Stimulated activated effector memory CD8-positive, alpha-beta T cell treated with anti-CD3 and anti-CD28 coated beads, Interleukin-12 subunit alpha, Interleukin-12 subunit beta, amount 100 ng/mL, for 72 hours (primary cell): ENCODE measurements at regions not wholly inside any gene's neighbourhood (a gene's known extent, or its start where the extent isn't known, plus 50 kb on each side); places are given as distances from the start of the nearest gene placed in this dataset.

ENCODE experiments used
- ATAC-seq: fragments of 150-1000 bp; cut with Tn5 transposase; 2 replicates; pipeline ENCODE4 v1.10.0; 2021
- DNase-seq, 2 donors: peaks; one replicate each; pipeline ENCODE4 v3.0.0; 2021 to 2022; ENCODE audit warnings: low spot score in 2 of 2
- H3K27ac Mint-ChIP-seq: one replicate; pipeline ENCODE4 v1.8.0; 2022; ENCODE audit warnings: mild to moderate bottlenecking, mixed read lengths
- H3K36me3 Mint-ChIP-seq: one replicate; pipeline ENCODE4 v1.8.0; 2022; ENCODE audit warnings: mild to moderate bottlenecking, mixed read lengths
- H3K4me1 Mint-ChIP-seq: one replicate; pipeline ENCODE4 v1.8.0; 2022; ENCODE audit warnings: mixed read lengths
- H3K4me3 Mint-ChIP-seq: one replicate; pipeline ENCODE4 v1.8.0; 2022; ENCODE audit warnings: mild to moderate bottlenecking, mixed read lengths
- H3K9me3 Mint-ChIP-seq: one replicate; pipeline ENCODE4 v1.8.0; 2022; ENCODE audit warnings: mixed read lengths

GRCh38 chr5:5080790-5081189 lies 59.3 kb upstream of the ADAMTS16 start:
- ATAC-seq (no peak), DNase-seq (no peak)
- no peak overlapping the region for H3K27ac Mint-ChIP-seq
- H3K4me1 Mint-ChIP-seq, result no peaks in the 10 kb centered on the region
- no peak overlapping the region for H3K4me3 Mint-ChIP-seq
- no peaks in the 10 kb centered on the region for H3K36me3 Mint-ChIP-seq
- H3K9me3 Mint-ChIP-seq, result peaks cover 2% of the 10 kb centered on the region

- peaks cover 2% of the 10 kb centered on the region for H3K9me3 Mint-ChIP-seq
- no peaks in the 10 kb centered on the region for H3K4me1 Mint-ChIP-seq
- no peak overlapping the region for H3K27ac Mint-ChIP-seq
- no peaks in the 10 kb centered on the region for H3K36me3 Mint-ChIP-seq
- no peak for ATAC-seq
- no peak for DNase-seq
- H3K4me3 Mint-ChIP-seq, result no peak overlapping the region
These were observed 54.7 kb upstream of the ADAMTS16 start for GRCh38 chr5:5085381-5085780.

GRCh38 chr5:5089895-5090649 lies 50.1 kb upstream of the ADAMTS16 start:
- no peak overlapping the region for H3K4me3 Mint-ChIP-seq
- no peaks in the 10 kb centered on the region for H3K36me3 Mint-ChIP-seq
- no peak for DNase-seq
- peaks cover 3% of the 10 kb centered on the region for H3K9me3 Mint-ChIP-seq
- no peak overlapping the region for H3K27ac Mint-ChIP-seq
- ATAC-seq, result no peak
- H3K4me1 Mint-ChIP-seq, result no peaks in the 10 kb centered on the region
